GM12891 (cell line): ENCODE measurements at regions not wholly inside any gene's neighbourhood (a gene's known extent, or its start where the extent isn't known, plus 50 kb on each side); places are given as distances from the start of the nearest gene placed in this dataset.

Experiments used
- DNase-seq: peaks from one replicate; pipeline ENCODE4 v3.0.0; 2011; ENCODE audit warnings: low spot score; ENCODE audit not compliant: insufficient read length
- FAIRE-seq: peaks from 2 replicates; lab custom pipeline; 2011; peaks lifted over from hg19 to GRCh38; lab: Jason Lieb, UNC
- PAX5 ChIP-seq: IDR thresholded peaks from 2 replicates; pipeline ENCODE4 v1.6.1; 2011; ENCODE audit warnings: low read length, moderate library complexity, mild to moderate bottlenecking; ENCODE audit not compliant: insufficient read depth, severe bottlenecking
- POLR2A ChIP-seq: IDR thresholded peaks from 2 replicates; pipeline ENCODE4 v1.6.1; 2011; ENCODE audit warnings: low read depth, low read length, control low read depth
- POLR2AphosphoS5 ChIP-seq: IDR thresholded peaks from 2 replicates; pipeline ENCODE4 v1.6.1; 2011; ENCODE audit warnings: low read depth, low read length, control low read depth
- POU2F2 ChIP-seq: IDR thresholded peaks from 2 replicates; pipeline ENCODE4 v1.6.1; 2011; ENCODE audit warnings: low read depth, mild to moderate bottlenecking, control low read depth, low read length, moderate library complexity
- SPI1 ChIP-seq: IDR thresholded peaks from 2 replicates; pipeline ENCODE4 v1.6.1; 2011; ENCODE audit warnings: low read depth, low read length, control low read depth
- TAF1 ChIP-seq: IDR thresholded peaks from 2 replicates; pipeline ENCODE4 v1.6.1; 2011; ENCODE audit warnings: low read depth, low read length, control low read depth

DNA sequence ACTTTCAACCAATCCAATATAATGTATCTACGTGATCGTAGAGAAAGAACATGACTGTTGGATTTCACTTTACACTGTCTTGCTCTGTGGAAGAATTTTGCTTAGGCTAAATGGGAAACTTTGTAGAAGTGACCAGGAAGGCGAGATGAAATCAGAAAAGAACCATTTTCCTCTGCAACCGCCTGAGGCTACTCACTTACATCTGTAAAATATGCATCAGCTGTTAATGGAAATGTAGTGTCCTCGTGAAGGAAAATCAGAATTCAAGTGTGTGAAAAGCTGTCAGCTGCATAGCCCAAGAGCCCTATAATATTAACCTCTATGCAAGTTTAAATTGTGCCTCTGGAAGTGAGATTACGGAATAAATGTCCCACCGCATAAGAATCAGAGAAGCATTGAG is 277.9 kb downstream of the C6orf118 start:
- no peak for TF ChIP-seq POLR2AphosphoS5
- no peak for TF ChIP-seq SPI1
- TF ChIP-seq POU2F2 = no peak
- DNase-seq (no peak), FAIRE-seq (no peak)

DNA sequence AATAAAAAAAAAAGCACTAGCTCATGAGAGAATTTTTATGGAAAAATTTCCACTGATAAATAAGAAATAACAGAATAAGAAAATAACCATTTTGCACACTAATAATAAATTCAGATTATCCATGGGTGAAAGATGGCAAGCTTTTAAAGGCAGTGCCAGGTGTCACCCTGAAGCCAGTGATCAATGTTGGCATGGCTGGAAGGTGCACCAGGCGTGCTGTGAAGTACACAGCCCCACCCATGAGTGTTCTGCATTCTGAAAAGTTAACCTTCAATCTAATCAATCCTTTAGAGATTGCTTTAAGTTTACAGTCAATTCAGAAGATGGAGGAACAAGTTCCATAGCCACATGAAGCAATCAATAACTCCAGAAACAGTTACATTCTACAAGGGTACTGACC is 284.4 kb downstream of the C6orf118 start:
- FAIRE-seq (no peak), DNase-seq (no peak)
- no peak for TF ChIP-seq POLR2A
- TF ChIP-seq PAX5 = no peak
- TF ChIP-seq POU2F2 = no peak
- no peak for TF ChIP-seq POLR2AphosphoS5
- no peak for TF ChIP-seq SPI1
- no peak for TF ChIP-seq TAF1

DNA sequence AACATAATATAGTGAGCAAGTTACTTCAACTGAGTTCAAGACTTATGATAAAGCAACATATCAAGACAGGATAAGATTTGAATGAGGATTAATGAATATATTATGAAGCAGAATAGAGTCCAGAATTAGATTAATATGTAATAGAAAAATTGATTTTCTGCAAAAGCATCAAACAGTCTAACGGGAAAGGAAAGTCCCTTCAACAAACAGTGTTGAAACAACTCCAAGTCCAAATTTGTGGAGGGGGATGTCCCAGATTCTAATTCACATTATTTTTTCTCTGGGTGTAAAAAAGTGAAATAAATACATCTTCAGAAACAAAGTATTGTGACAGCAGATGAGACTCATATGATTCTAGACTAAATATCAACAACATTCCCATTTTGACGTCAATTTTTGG is 289.7 kb downstream of the C6orf118 start:
- FAIRE-seq = no peak

DNA sequence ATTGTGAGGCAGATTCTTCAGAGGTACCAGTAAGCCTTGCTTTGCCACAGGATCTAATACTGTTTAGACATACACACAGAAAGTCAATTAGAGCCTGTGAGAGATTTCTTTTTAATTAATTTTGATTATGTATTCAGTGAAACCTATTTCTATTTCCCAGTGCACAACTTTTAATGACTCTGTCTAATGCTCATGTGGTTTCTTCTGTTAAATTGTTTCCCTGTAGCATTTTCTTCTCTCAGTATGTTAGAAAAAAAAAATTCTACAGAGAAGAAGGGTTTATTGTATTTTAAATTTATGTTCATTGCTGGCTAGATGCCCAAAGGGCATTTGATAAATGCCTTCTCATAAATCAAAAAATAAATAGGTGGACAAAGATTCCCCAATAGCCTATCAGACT is 293.7 kb downstream of the C6orf118 start:
- no peak for DNase-seq
- TF ChIP-seq POLR2AphosphoS5 = no peak
- TF ChIP-seq SPI1 = no peak
- no peak for TF ChIP-seq POLR2A
- TF ChIP-seq POU2F2 = no peak
- FAIRE-seq = no peak

More for the DNA sequence above, 289.7 kb downstream of the C6orf118 start:
- no peak for DNase-seq
- no peak for TF ChIP-seq SPI1
- TF ChIP-seq POLR2AphosphoS5 = no peak
- TF ChIP-seq TAF1 = no peak
- TF ChIP-seq POU2F2 = no peak
- no peak for TF ChIP-seq POLR2A
- TF ChIP-seq PAX5 = no peak

DNA sequence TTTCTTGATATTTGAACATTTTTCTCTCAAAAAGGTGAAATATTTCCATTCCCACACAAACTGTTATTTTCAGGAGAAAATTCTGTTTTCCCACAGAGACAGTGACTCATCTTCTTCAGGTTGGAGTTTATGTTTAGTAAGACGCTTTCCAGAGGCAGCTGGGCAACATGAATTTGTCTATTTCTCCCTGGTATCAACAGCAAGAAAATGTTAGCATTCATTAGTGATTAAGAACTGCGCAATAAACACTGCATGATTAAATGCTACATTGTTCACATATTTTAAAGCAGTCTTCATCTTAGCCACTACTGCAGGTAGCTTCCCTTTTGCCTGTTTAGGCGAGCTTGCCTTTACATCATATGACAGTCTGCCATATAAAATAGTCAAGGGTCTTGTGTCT is 295.7 kb downstream of the C6orf118 start:
- no peak for FAIRE-seq
- TF ChIP-seq SPI1 (no peak), PAX5 (no peak), TAF1 (no peak), POLR2A (no peak), POLR2AphosphoS5 (no peak), POU2F2 (no peak)
- no peak for DNase-seq

DNA sequence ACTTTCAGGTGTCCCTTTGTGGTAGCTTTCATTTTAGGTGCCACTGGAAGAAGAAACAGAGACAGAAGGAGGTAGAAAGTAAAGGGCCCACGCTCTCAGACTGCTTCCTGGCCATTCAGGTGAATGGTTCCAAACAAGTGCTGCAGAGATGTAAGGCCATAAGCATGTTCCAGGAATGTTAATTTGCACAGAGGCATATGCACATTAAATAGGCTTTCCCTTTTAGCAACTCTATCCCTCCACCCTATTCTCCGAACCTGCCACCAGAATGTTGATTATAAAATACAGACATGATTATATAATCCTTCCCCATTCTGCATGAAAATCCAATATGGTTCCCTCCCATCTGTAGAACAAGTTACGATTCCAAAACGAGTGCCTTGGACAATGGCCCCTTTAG is 297.2 kb downstream of the C6orf118 start:
- FAIRE-seq = no peak
- TF ChIP-seq POU2F2 (no peak), SPI1 (no peak), TAF1 (no peak), POLR2A (no peak), PAX5 (no peak), POLR2AphosphoS5 (no peak)
- no peak for DNase-seq

DNA sequence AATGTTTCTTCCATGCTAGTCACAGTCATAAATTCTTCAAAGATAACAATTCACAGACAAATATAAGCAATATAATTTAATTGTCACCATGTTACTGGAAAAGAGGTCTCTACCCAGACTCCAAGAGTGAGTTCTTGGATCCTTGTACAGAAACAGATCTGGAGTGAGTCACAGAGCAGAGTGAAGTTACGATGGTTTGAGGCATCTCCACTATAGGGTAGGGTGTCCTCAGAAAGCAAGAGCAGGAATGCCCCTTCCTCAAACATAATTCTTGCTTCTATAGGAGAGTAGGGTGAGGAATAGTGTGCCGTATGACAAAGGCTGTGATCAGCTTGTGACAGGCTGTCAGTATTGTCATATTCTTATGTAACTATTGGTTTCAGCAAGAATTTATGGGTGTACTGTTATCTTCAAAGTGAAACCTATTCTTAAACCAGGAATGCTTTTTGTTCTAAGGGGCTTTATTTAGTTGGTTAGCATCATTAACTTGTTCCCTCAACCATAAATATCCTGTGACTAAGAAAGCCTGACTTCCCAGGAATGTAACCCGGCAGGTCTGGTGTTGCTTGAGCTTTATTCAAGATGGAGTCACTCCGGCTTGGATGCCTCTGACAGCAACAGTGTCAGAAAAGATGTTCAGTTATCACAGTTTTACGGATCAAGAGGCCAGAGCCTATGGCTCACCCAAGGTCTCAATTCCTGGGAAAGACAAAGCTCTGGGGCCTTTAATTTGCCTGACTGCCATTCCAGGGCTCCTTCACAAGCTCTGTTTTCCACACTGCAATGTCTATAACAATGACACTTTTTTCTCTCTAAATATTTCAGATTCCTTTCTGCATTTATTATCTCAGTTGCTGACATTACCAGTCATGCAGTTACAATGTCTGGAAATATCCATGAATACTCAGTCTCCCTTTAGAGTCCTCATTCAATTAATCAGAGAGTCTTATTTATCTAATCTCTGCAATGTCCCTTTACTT is 298.6 kb downstream of the C6orf118 start:
- no peak for DNase-seq
- TF ChIP-seq SPI1 = no peak
- TF ChIP-seq PAX5 = no peak
- no peak for TF ChIP-seq POU2F2
- no peak for TF ChIP-seq POLR2A
- no peak for TF ChIP-seq POLR2AphosphoS5
- TF ChIP-seq TAF1 = no peak

DNA sequence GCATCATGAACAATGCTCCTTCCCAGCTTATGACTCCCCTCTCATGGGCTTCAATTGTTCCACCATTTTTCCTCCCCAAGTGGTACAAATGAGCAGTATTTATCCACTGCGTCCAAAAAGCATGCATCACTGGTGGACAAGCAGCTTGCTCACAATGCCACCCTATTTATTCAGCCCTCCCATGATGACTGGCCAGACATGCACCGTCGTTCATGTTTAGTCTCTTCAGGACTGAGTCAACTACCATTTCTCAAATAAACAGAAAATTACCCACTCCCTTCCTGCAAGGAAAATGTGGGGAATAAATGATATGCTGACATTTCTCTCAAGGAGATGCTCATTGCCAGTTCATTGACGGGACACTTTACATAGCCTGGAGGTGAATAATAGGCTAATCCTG is 300.4 kb downstream of the C6orf118 start:
- TF ChIP-seq SPI1 (no peak), POLR2A (no peak), POLR2AphosphoS5 (no peak), TAF1 (no peak), PAX5 (no peak), POU2F2 (no peak)
- DNase-seq (no peak), FAIRE-seq (no peak)

More for the DNA sequence above, 298.6 kb downstream of the C6orf118 start:
- FAIRE-seq = no peak

DNA sequence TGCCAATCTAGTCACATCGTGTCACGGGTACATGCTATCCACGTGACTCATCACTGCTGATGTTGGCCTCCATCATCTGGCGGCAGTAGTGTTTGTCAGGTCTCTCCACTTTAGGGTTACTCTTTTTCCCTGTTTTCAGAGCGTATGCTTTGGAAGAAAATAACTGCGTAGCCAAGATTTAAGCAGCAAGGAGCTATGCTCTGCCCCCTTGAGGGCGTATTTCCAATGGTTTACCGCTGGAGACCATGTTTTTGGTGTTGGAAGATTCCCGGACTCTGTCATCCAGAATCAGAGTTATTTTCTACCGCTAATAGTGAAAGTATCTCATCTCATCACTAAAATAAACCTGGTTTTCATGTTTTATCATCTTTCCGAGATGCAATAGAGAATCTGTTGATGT is 306.5 kb downstream of the C6orf118 start:
- DNase-seq (no peak), FAIRE-seq (no peak)
- no peak for TF ChIP-seq POLR2A
- TF ChIP-seq POLR2AphosphoS5 = no peak
- TF ChIP-seq POU2F2 = no peak
- no peak for TF ChIP-seq TAF1
- TF ChIP-seq PAX5 = no peak
- TF ChIP-seq SPI1 = no peak

DNA sequence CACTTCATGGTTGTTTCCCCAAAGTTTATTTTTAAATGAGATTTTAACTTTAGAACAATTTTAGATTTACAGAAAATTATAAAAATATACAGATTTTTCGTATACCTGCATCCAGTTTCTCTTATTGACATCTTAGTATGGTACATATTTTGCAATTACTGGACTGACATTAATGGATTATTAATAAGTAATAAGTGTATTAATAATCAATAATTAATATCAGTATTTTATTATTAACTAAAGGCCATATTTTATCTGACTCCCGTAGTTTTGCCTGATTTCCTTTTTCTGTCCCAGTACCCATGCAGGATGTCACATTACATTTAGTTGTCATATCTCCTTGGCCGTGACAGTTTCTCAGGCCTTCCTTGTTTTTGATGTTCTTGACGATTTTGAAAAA is 307.0 kb downstream of the C6orf118 start:
- DNase-seq (no peak), FAIRE-seq (no peak)
- TF ChIP-seq POU2F2 (no peak), TAF1 (no peak), SPI1 (no peak), POLR2AphosphoS5 (no peak), PAX5 (no peak), POLR2A (no peak)
